ENCODE measurements at regions not wholly inside any gene's neighbourhood (a gene's known extent, or its start where the extent isn't known, plus 50 kb on each side); places are given as distances from the start of the nearest gene placed in this dataset.

DNA sequence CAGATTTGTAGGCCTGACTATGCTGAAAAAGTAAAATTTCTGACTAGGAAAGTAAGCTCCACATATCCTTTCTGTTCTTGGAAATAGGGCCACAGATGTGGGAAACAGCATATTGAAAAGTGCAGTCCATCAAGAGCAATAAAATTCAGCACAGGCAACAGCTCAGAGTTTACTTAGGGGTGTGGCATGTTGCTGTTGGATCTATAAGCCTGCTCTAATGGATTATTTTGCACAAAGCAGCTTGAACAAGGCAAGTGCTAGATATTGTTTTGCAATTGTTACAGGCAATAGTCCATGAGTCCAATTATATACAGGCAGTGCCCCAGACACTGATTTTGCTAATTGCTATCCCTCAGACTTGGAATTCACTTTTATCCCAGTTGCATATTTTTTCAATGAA lies 289.8 kb upstream of the SNX7 start:
- intact Hi-C loops (cut with DNase I; ENCODE audit: low total_unique reads) = no loop called here
- H3K27me3 ChIP-seq = no peaks in the 10 kb centered on the region
- no peak overlapping the region for H3K27ac ChIP-seq
- TF ChIP-seq POLR2A (IDR thresholded peaks at IDR 0.05) = no peak
- TF ChIP-seq, protein P1, sequence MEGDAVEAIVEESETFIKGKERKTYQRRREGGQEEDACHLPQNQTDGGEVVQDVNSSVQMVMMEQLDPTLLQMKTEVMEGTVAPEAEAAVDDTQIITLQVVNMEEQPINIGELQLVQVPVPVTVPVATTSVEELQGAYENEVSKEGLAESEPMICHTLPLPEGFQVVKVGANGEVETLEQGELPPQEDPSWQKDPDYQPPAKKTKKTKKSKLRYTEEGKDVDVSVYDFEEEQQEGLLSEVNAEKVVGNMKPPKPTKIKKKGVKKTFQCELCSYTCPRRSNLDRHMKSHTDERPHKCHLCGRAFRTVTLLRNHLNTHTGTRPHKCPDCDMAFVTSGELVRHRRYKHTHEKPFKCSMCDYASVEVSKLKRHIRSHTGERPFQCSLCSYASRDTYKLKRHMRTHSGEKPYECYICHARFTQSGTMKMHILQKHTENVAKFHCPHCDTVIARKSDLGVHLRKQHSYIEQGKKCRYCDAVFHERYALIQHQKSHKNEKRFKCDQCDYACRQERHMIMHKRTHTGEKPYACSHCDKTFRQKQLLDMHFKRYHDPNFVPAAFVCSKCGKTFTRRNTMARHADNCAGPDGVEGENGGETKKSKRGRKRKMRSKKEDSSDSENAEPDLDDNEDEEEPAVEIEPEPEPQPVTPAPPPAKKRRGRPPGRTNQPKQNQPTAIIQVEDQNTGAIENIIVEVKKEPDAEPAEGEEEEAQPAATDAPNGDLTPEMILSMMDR (IDR thresholded peaks at IDR 0.05) = no peak
- TF ChIP-seq POLR2AphosphoS5 (IDR thresholded peaks at IDR 0.05) = no peak
- no peaks in the 10 kb centered on the region for H3K36me3 ChIP-seq
- no peaks in the 10 kb centered on the region for H3K9me3 ChIP-seq
- no peak for DNase-seq (ENCODE audit: low spot score in 2 of 2)
- no peak overlapping the region for H3K4me3 ChIP-seq
- H3K4me1 ChIP-seq = no peaks in the 10 kb centered on the region

DNA sequence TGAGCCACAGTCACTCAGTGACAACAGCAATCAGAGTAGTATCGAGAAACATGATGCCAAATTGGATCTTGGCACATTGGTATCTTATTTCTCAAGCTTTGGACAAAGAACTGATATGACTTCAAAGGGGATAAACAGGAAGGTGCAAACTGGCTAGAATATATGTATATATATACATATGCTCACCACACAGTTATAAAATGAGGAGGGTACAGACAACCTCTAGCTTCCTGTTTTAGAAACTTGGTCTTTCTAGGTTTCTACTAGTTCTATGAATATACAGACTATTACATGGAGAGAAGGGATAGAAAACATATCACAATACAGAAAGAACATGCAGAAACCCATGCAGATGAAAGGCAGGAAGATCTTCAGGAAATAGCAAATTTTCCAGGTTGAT lies 292.1 kb upstream of the SNX7 start:
- intact Hi-C loops (cut with DNase I; ENCODE audit: low total_unique reads) = no loop called here
- Histone ChIP-seq H3K4me3 (no peak overlapping the region), H3K36me3 (no peaks in the 10 kb centered on the region), H3K4me1 (no peaks in the 10 kb centered on the region), H3K27me3 (no peaks in the 10 kb centered on the region), H3K27ac (no peak overlapping the region), H3K9me3 (no peaks in the 10 kb centered on the region)
- TF ChIP-seq, protein P1 (IDR thresholded peaks at IDR 0.05) = no peak
- no peak for TF ChIP-seq POLR2AphosphoS5 (IDR thresholded peaks at IDR 0.05)
- TF ChIP-seq POLR2A (IDR thresholded peaks at IDR 0.05) = no peak
- no peak for DNase-seq (ENCODE audit: low spot score in 2 of 2)

DNA sequence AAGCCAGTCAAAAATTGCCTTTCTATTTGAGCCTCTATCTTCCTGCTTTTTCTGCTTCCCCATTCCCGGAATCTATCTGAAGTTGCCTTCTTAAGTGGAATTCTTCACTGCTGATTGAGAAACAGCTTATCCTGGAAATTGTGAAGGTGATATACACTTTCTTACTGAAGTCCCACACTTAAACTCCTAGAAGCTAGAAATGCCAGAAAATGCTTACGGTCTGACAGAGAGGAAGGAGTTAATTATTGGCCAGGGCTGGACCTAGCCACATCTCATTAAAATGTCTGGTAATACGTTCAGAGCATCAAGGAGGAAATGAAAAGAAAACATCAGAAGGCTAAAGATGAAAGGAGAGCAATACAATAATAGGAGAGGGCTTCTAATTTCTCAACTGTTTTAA lies 292.5 kb upstream of the SNX7 start:
- Histone ChIP-seq H3K27ac (no peak overlapping the region), H3K36me3 (no peaks in the 10 kb centered on the region)
- intact Hi-C loops (cut with DNase I; ENCODE audit: low total_unique reads) = no loop called here

DNA sequence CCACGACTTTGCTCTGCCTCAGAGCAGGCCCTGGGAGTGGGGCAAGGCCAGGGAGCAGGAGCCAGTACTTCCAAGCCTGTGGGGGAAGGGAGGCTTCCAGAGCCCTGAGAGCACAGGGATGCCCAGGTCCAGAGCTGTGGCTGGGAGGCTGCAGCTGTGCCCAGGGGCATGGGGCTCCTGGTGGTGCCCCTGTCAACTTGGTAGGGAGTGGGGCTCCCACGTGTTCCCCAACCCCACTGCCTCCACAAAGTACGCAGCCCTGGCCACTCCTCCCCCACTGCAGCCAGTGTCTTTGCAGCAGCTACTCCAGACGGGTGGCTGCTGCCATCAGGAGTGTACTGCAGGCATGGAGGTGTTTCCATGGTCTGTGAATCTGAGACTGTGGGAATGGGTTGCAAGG lies 294.1 kb upstream of the SNX7 start:
- DNase-seq (ENCODE audit: low spot score in 2 of 2) = no peak
- no peaks in the 10 kb centered on the region for H3K27me3 ChIP-seq
- H3K4me3 ChIP-seq = no peak overlapping the region
- intact Hi-C loops (cut with DNase I; ENCODE audit: low total_unique reads) = no loop called here
- no peaks in the 10 kb centered on the region for H3K36me3 ChIP-seq
- H3K4me1 ChIP-seq = no peaks in the 10 kb centered on the region
- H3K9me3 ChIP-seq = no peaks in the 10 kb centered on the region
- H3K27ac ChIP-seq = no peak overlapping the region
- TF ChIP-seq POLR2A (IDR thresholded peaks at IDR 0.05) = no peak
- no peak for TF ChIP-seq POLR2AphosphoS5 (IDR thresholded peaks at IDR 0.05)
- TF ChIP-seq, protein P1 (IDR thresholded peaks at IDR 0.05) = no peak

More for the DNA sequence above, 292.5 kb upstream of the SNX7 start:
- no peak for TF ChIP-seq POLR2A (IDR thresholded peaks at IDR 0.05)
- TF ChIP-seq, protein P1 (IDR thresholded peaks at IDR 0.05) = no peak
- TF ChIP-seq POLR2AphosphoS5 (IDR thresholded peaks at IDR 0.05) = no peak
- no peaks in the 10 kb centered on the region for H3K27me3 ChIP-seq
- no peak for DNase-seq (ENCODE audit: low spot score in 2 of 2)
- H3K9me3 ChIP-seq = no peaks in the 10 kb centered on the region
- H3K4me3 ChIP-seq = no peak overlapping the region
- H3K4me1 ChIP-seq = no peaks in the 10 kb centered on the region

DNA sequence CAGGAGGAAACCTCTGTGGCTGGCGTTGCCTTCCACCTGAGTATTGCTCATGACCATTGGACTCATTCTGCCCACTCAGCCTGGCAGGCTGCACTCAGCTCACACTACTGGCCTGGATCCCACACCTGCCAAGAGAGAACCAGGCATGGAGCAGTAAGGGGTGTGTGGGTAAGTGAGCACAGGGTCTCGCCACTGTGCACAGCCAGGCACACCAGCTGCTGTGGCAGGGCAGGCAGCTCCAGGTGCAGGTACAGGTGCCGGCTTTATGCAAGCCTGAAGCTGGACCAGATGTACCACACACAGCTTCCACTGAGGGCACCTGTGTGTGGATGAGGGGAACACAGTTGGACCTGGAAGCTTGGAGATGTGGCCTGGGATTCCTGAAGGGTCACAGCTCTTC lies 295.2 kb upstream of the SNX7 start:
- intact Hi-C loops (cut with DNase I; ENCODE audit: low total_unique reads) = no loop called here
- H3K4me3 ChIP-seq = no peak overlapping the region
- H3K36me3 ChIP-seq = no peaks in the 10 kb centered on the region
- no peaks in the 10 kb centered on the region for H3K9me3 ChIP-seq
- DNase-seq (ENCODE audit: low spot score in 2 of 2) = no peak
- no peaks in the 10 kb centered on the region for H3K4me1 ChIP-seq
- no peaks in the 10 kb centered on the region for H3K27me3 ChIP-seq
- H3K27ac ChIP-seq = no peak overlapping the region
- TF ChIP-seq POLR2AphosphoS5 (IDR thresholded peaks at IDR 0.05) = no peak
- TF ChIP-seq, protein P1 (IDR thresholded peaks at IDR 0.05) = no peak
- TF ChIP-seq POLR2A (IDR thresholded peaks at IDR 0.05) = no peak
